MM.1S (cell line): ENCODE measurements at regions not wholly inside any gene's neighbourhood (a gene's known extent, or its start where the extent isn't known, plus 50 kb on each side); places are given as distances from the start of the nearest gene placed in this dataset.

Source experiments
- EZH2 ChIP-seq: fragments of 300-600 bp; sonication (generic); optimal IDR thresholded peaks from 2 replicates; pipeline ENCODE3; 2017; ENCODE audit warnings: low read depth, mild to moderate bottlenecking, antibody characterized with exemption, low read length, mixed read lengths
- TF ChIP-seq, protein P1 (sequence below): fragments of 300-600 bp; sonication (generic); IDR thresholded peaks from 2 replicates; pipeline ENCODE4 v1.5.1; 2016; ENCODE audit warnings: antibody characterized with exemption, low read length, mixed read lengths

- TF ChIP-seq, protein P1, sequence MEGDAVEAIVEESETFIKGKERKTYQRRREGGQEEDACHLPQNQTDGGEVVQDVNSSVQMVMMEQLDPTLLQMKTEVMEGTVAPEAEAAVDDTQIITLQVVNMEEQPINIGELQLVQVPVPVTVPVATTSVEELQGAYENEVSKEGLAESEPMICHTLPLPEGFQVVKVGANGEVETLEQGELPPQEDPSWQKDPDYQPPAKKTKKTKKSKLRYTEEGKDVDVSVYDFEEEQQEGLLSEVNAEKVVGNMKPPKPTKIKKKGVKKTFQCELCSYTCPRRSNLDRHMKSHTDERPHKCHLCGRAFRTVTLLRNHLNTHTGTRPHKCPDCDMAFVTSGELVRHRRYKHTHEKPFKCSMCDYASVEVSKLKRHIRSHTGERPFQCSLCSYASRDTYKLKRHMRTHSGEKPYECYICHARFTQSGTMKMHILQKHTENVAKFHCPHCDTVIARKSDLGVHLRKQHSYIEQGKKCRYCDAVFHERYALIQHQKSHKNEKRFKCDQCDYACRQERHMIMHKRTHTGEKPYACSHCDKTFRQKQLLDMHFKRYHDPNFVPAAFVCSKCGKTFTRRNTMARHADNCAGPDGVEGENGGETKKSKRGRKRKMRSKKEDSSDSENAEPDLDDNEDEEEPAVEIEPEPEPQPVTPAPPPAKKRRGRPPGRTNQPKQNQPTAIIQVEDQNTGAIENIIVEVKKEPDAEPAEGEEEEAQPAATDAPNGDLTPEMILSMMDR: no peak
- no peak for TF ChIP-seq EZH2
Observed at GRCh38 chr10:78471723-78472550, 438.3 kb downstream of the RPS24 start.
